ENCODE measurements at regions not wholly inside any gene's neighbourhood (a gene's known extent, or its start where the extent isn't known, plus 50 kb on each side); places are given as distances from the start of the nearest gene placed in this dataset.

GRCh38 chr5:58156973-58157701 lies 302.7 kb downstream of the PLK2 start:
- no peak for TF ChIP-seq CTCF (conservative IDR thresholded peaks at IDR 0.05; ENCODE audit: low read depth, low read length)
- TF ChIP-seq EZH2phosphoT487 (IDR thresholded peaks at IDR 0.05; ENCODE audit: borderline replicate concordance, low read length), result no peak
- TF ChIP-seq EZH2 (IDR thresholded peaks at IDR 0.05; ENCODE audit: low read length, unreplicated experiment), result no peak

Data from PC-3 (cell line).